ENCODE measurements at regions not wholly inside any gene's neighbourhood (a gene's known extent, or its start where the extent isn't known, plus 50 kb on each side); places are given as distances from the start of the nearest gene placed in this dataset.

DNA sequence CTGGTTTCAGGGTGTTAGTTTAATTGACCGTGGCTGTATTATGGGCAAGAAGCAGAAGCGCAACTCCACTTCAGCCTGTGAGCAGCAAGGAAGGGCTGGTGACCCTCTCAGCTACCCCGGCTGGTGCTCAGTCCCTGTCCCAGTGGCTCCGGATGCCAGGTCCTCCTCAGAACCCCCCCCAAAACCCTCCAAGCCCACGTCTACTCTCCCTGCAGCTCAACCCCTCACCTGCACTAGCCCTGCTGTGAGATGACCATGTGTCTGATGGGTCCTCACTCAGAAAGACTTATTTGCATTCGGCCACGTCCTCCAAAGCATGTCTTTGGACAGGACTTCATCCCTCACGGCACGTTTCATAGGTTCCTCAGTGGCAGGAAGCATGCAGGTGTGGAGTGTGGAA lies 119.7 kb upstream of the ALKAL2 start:
- Histone ChIP-seq H3K36me3 (replicated peaks in 1 of 2; ENCODE audit: control insufficient read depth in 1 of 2, insufficient read depth in 2 of 2, low read length in 1 of 2) (no peaks in the 10 kb centered on the region), H3F3A (replicated peaks; ENCODE audit: insufficient read depth) (no peaks in the 10 kb centered on the region), H3K4me2 (no peak overlapping the region), H3K9ac (no peak overlapping the region), H3K79me2 (ENCODE audit: insufficient read depth) (no peaks in the 10 kb centered on the region), H2AFZ (ENCODE audit: low read depth) (no peak overlapping the region), H3K4me3 (ENCODE audit: low read depth in 2 of 2, low read length in 1 of 2) (no peak overlapping the region), H3K4me1 (ENCODE audit: control insufficient read depth in 1 of 2, insufficient read depth in 2 of 2, low read depth in 1 of 2, low read length in 1 of 2) (no peaks in the 10 kb centered on the region; a peak in 1 of 4 replicates), H3K9me2 (no peaks in the 10 kb centered on the region), H3K27ac (ENCODE audit: low read depth in 2 of 2, low read length in 1 of 2) (no peak overlapping the region), H3K27me3 (ENCODE audit: insufficient read depth) (no peaks in the 10 kb centered on the region), H3K9me3 (no peaks in the 10 kb centered on the region), H4K20me1 (ENCODE audit: insufficient read depth) (no peaks in the 10 kb centered on the region)
- WGBS (ENCODE audit: low lambda C conversion rate) = 22% methylated on average over 8 of the region's 9 CpGs
- ChIA-PET POLR2A (interaction anchor here (0.6 kb wide), 1 partner anchor 356 kb away, joined by 3 read pairs; no protein-coding TSS in a partner anchor), CTCF (interaction anchor here (0.7 to 1.1 kb wide), 2 partner anchors 9 to 308 kb away, joined by 3 read pairs; no protein-coding TSS in a partner anchor)
- TF ChIP-seq FOXJ3 (CRISPR knock-in tag; IDR thresholded peaks at IDR 0.05) (no peak), NFIC (IDR thresholded peaks at IDR 0.05; ENCODE audit: borderline replicate concordance) (no peak), ZBTB33 (IDR thresholded peaks at IDR 0.05; ENCODE audit: borderline replicate concordance, low read depth) (no peak), TAF1 (IDR thresholded peaks at IDR 0.05; ENCODE audit: borderline replicate concordance, low read depth, low read length) (no peak), TEAD4 (IDR thresholded peaks at IDR 0.05; ENCODE audit: borderline replicate concordance, insufficient read depth) (no peak), MAX (IDR thresholded peaks at IDR 0.05; ENCODE audit: low read depth) (no peak), EZH2phosphoT487 (IDR thresholded peaks at IDR 0.05; ENCODE audit: borderline replicate concordance, low read depth) (no peak), SIN3A (IDR thresholded peaks at IDR 0.05; ENCODE audit: borderline replicate concordance, low read depth, low read length) (no peak), RCOR1 (IDR thresholded peaks at IDR 0.05; ENCODE audit: low read length) (no peak), YY1 (IDR thresholded peaks at IDR 0.05; ENCODE audit: low read depth) (no peak)
- TF ChIP-seq, protein P1, sequence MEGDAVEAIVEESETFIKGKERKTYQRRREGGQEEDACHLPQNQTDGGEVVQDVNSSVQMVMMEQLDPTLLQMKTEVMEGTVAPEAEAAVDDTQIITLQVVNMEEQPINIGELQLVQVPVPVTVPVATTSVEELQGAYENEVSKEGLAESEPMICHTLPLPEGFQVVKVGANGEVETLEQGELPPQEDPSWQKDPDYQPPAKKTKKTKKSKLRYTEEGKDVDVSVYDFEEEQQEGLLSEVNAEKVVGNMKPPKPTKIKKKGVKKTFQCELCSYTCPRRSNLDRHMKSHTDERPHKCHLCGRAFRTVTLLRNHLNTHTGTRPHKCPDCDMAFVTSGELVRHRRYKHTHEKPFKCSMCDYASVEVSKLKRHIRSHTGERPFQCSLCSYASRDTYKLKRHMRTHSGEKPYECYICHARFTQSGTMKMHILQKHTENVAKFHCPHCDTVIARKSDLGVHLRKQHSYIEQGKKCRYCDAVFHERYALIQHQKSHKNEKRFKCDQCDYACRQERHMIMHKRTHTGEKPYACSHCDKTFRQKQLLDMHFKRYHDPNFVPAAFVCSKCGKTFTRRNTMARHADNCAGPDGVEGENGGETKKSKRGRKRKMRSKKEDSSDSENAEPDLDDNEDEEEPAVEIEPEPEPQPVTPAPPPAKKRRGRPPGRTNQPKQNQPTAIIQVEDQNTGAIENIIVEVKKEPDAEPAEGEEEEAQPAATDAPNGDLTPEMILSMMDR (IDR thresholded peaks at IDR 0.05) = no peak
- TF ChIP-seq, protein P2, sequence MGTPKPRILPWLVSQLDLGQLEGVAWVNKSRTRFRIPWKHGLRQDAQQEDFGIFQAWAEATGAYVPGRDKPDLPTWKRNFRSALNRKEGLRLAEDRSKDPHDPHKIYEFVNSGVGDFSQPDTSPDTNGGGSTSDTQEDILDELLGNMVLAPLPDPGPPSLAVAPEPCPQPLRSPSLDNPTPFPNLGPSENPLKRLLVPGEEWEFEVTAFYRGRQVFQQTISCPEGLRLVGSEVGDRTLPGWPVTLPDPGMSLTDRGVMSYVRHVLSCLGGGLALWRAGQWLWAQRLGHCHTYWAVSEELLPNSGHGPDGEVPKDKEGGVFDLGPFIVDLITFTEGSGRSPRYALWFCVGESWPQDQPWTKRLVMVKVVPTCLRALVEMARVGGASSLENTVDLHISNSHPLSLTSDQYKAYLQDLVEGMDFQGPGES (IDR thresholded peaks at IDR 0.05; ENCODE audit: low read depth, low read length) = no peak
- DNase-seq = no peak
